Liver (tissue), 8 donors: ENCODE measurements at regions not wholly inside any gene's neighbourhood (a gene's known extent, or its start where the extent isn't known, plus 50 kb on each side); places are given as distances from the start of the nearest gene placed in this dataset.

Experiments used
- DNase-seq: peaks from one replicate; pipeline ENCODE4 v3.0.0-alpha.2; 2017; ENCODE audit warnings: low spot score
- H3K27ac ChIP-seq, 2 donors: one replicate each; pipeline ENCODE4 v1.7.0; 2013; ENCODE audit warnings: inconsistent platforms in 2 of 2, low read length in 2 of 2, control low read depth in 1 of 2, low read depth in 1 of 2, mild to moderate bottlenecking in 1 of 2
- H3K27me3 ChIP-seq, 4 donors: one replicate each; pipeline versions ENCODE4 v1.6.1 to v1.7.0; 2013; ENCODE audit warnings: low read length in 3 of 4, inconsistent platforms in 1 of 4, mild to moderate bottlenecking in 1 of 4, moderate library complexity in 1 of 4; ENCODE audit not compliant: control insufficient read depth in 4 of 4, insufficient read depth in 4 of 4
- H3K36me3 ChIP-seq, 4 donors: one replicate each; pipeline versions ENCODE4 v1.6.1 to v1.7.0; 2013; ENCODE audit warnings: low read length in 3 of 4, mild to moderate bottlenecking in 3 of 4, low read depth in 1 of 4, moderate library complexity in 1 of 4; ENCODE audit not compliant: control insufficient read depth in 4 of 4, insufficient read depth in 3 of 4
- H3K4me1 ChIP-seq, 4 donors: one replicate each; pipeline versions ENCODE4 v1.6.1 to v1.7.0; 2013; ENCODE audit warnings: low read length in 3 of 4, mild to moderate bottlenecking in 3 of 4, moderate library complexity in 1 of 4; ENCODE audit not compliant: control insufficient read depth in 4 of 4, insufficient read depth in 4 of 4
- H3K4me3 ChIP-seq, 3 donors: one replicate each; pipeline versions ENCODE4 v1.6.1 to v1.7.0; 2013; ENCODE audit warnings: low read length in 3 of 3, control low read depth in 1 of 3, low read depth in 1 of 3, mild to moderate bottlenecking in 1 of 3
- H3K9ac ChIP-seq, 2 donors: one replicate each; pipeline ENCODE4 v1.7.0; 2013; ENCODE audit warnings: low read length in 2 of 2, mild to moderate bottlenecking in 2 of 2, moderate library complexity in 2 of 2, control low read depth in 1 of 2, low read depth in 1 of 2
- H3K9me3 ChIP-seq, 4 donors: one replicate each; pipeline versions ENCODE4 v1.6.1 to v1.7.0; 2013; ENCODE audit warnings: low read length in 3 of 4; ENCODE audit not compliant: control insufficient read depth in 4 of 4
- EGR1 ChIP-seq, 2 donors: IDR thresholded peaks; 2 replicates each; pipeline ENCODE4 v1.6.1; 2016 to 2018; ENCODE audit warnings: antibody characterized with exemption in 2 of 2, low read depth in 2 of 2
- FOXA1 ChIP-seq: IDR thresholded peaks from 2 replicates; pipeline ENCODE4 v1.6.1; 2016; ENCODE audit warnings: antibody characterized with exemption
- FOXA2 ChIP-seq: IDR thresholded peaks from 2 replicates; pipeline ENCODE4 v1.6.1; 2016; ENCODE audit warnings: antibody characterized with exemption
- GABPA ChIP-seq, 2 donors: IDR thresholded peaks in 1 of 2; conservative IDR thresholded peaks in 1 of 2; 2 replicates each; pipeline ENCODE4 v1.6.1; 2016; ENCODE audit warnings: antibody characterized with exemption in 2 of 2, mild to moderate bottlenecking in 1 of 2, moderate library complexity in 1 of 2
- HNF4A ChIP-seq, 2 donors: conservative IDR thresholded peaks; 2 replicates each; pipeline ENCODE4 v1.6.1; 2016; ENCODE audit warnings: antibody characterized with exemption in 2 of 2, mild to moderate bottlenecking in 2 of 2
- NR2F2 ChIP-seq: IDR thresholded peaks from 2 replicates; pipeline ENCODE4 v1.6.1; 2016; ENCODE audit warnings: antibody characterized with exemption
- RAD21 ChIP-seq, 2 donors: IDR thresholded peaks; 2 replicates each; pipeline ENCODE4 v1.6.1; 2016; ENCODE audit warnings: antibody characterized with exemption in 2 of 2, mild to moderate bottlenecking in 2 of 2
- RXRA ChIP-seq, 2 donors: IDR thresholded peaks; 2 replicates each; pipeline ENCODE4 v1.6.1; 2017 to 2018; ENCODE audit warnings: antibody characterized with exemption in 2 of 2, mild to moderate bottlenecking in 1 of 2
- SP1 ChIP-seq: IDR thresholded peaks from 2 replicates; pipeline ENCODE4 v1.6.1; 2018; ENCODE audit warnings: antibody characterized with exemption, mild to moderate bottlenecking
- TAF1 ChIP-seq: conservative IDR thresholded peaks from 2 replicates; pipeline ENCODE4 v1.6.1; 2016; ENCODE audit warnings: antibody characterized with exemption, mild to moderate bottlenecking
- YY1 ChIP-seq: IDR thresholded peaks from 2 replicates; pipeline ENCODE4 v1.6.1; 2016; ENCODE audit warnings: antibody characterized with exemption, mild to moderate bottlenecking
- WGBS: extraction: QIAGEN DNeasy Blood & Tissue Kit; methylation state at CpG from one replicate; pipeline ENCODE4 v1.1.7; 2013; 5-methylcytosine and 5-hydroxymethylcytosine counted together
- TF ChIP-seq, protein P1 (sequence below): fragments of 150-350 bp; IDR thresholded peaks from 2 replicates; pipeline ENCODE4 v1.5.1; 2017; ENCODE audit warnings: improper control_type of control experiment, low read depth, low read length; ENCODE audit not compliant: missing input control
- TF ChIP-seq, protein P2 (sequence below): IDR thresholded peaks from 2 replicates; pipeline ENCODE4 v1.6.1; 2016; ENCODE audit warnings: antibody characterized with exemption, mild to moderate bottlenecking
- TF ChIP-seq, protein P3 (sequence below): IDR thresholded peaks from 2 replicates; pipeline ENCODE4 v1.6.1; 2016; ENCODE audit warnings: antibody characterized with exemption
- TF ChIP-seq, protein P4 (sequence below): IDR thresholded peaks from 2 replicates; pipeline ENCODE4 v1.6.1; 2016; ENCODE audit warnings: antibody characterized with exemption
- donor health status: healthy.
- donor health status: healthy.
- donor health status: healthy.
- donor health status: healthy.
- donor health status: healthy.

DNA sequence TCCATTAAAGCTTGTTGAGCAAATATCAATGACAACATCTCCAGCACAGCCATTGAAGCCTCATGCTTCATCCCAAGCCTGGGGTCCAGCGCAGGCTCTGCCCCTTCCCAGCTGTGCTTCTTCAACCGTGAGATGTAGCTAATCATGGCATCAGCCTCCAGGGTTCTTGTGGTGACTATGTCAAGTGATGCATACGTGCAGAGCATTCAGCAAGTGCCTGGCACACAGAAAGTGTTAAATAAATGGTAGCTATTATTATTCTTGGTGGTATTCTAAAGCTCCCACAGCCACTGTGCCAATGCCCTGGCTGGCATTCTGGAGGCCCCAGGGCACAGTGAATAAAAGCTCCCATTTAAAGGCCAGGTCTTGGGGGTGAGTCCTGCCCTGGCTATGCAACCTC is 146.6 kb downstream of the WDR11 start (continued):
- TF ChIP-seq, protein P1, sequence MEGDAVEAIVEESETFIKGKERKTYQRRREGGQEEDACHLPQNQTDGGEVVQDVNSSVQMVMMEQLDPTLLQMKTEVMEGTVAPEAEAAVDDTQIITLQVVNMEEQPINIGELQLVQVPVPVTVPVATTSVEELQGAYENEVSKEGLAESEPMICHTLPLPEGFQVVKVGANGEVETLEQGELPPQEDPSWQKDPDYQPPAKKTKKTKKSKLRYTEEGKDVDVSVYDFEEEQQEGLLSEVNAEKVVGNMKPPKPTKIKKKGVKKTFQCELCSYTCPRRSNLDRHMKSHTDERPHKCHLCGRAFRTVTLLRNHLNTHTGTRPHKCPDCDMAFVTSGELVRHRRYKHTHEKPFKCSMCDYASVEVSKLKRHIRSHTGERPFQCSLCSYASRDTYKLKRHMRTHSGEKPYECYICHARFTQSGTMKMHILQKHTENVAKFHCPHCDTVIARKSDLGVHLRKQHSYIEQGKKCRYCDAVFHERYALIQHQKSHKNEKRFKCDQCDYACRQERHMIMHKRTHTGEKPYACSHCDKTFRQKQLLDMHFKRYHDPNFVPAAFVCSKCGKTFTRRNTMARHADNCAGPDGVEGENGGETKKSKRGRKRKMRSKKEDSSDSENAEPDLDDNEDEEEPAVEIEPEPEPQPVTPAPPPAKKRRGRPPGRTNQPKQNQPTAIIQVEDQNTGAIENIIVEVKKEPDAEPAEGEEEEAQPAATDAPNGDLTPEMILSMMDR = no peak
- TF ChIP-seq FOXA2 = no peak
- TF ChIP-seq NR2F2 = no peak
- TF ChIP-seq HNF4A (conservative IDR thresholded peaks at IDR 0.05) = no peak
- no peak for TF ChIP-seq RXRA (IDR thresholded peaks at IDR 0.05)
- TF ChIP-seq FOXA1 = no peak
- no peak for TF ChIP-seq EGR1 (IDR thresholded peaks at IDR 0.05; ENCODE audit: low read depth in 2 of 2)
- TF ChIP-seq SP1 = no peak

DNA sequence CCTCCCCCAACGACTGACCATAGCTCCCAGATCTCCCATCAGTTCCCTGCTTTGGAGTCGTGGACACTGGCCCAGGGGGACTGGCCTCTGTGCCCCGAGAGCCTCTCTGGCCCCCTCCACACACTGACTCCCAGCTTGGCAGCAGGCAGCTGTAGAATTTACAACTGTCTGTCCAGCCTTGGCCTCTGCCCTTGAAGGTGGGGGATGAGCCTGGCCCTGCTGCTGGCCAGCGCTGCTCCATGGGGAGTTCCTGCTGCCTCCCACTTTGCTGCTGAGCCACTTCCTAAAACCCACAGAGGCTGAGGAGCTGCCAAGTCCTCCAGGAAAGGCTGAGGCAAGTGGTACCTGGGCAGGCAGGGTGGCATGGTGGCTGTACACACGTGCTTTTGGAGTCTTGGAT is 147.1 kb downstream of the WDR11 start:
- 65% methylated on average over 5 of the region's 5 CpGs for WGBS
- no peaks in the 10 kb centered on the region for H3K36me3 ChIP-seq
- DNase-seq = no peak
- peaks cover 0 to 8% (median 2%) of the 10 kb centered on the region in 4 donors for H3K9me3 ChIP-seq
- H3K4me3 ChIP-seq = no peak overlapping the region
- peaks cover 0 to 2% (median 0%) of the 10 kb centered on the region in 4 donors for H3K27me3 ChIP-seq
- H3K4me1 ChIP-seq = no peaks in the 10 kb centered on the region
- TF ChIP-seq, protein P1 = no peak
- TF ChIP-seq YY1 = no peak
- TF ChIP-seq, protein P2, sequence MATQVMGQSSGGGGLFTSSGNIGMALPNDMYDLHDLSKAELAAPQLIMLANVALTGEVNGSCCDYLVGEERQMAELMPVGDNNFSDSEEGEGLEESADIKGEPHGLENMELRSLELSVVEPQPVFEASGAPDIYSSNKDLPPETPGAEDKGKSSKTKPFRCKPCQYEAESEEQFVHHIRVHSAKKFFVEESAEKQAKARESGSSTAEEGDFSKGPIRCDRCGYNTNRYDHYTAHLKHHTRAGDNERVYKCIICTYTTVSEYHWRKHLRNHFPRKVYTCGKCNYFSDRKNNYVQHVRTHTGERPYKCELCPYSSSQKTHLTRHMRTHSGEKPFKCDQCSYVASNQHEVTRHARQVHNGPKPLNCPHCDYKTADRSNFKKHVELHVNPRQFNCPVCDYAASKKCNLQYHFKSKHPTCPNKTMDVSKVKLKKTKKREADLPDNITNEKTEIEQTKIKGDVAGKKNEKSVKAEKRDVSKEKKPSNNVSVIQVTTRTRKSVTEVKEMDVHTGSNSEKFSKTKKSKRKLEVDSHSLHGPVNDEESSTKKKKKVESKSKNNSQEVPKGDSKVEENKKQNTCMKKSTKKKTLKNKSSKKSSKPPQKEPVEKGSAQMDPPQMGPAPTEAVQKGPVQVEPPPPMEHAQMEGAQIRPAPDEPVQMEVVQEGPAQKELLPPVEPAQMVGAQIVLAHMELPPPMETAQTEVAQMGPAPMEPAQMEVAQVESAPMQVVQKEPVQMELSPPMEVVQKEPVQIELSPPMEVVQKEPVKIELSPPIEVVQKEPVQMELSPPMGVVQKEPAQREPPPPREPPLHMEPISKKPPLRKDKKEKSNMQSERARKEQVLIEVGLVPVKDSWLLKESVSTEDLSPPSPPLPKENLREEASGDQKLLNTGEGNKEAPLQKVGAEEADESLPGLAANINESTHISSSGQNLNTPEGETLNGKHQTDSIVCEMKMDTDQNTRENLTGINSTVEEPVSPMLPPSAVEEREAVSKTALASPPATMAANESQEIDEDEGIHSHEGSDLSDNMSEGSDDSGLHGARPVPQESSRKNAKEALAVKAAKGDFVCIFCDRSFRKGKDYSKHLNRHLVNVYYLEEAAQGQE = no peak
- no peak for TF ChIP-seq RXRA (IDR thresholded peaks at IDR 0.05)
- TF ChIP-seq HNF4A (conservative IDR thresholded peaks at IDR 0.05) = no peak
- TF ChIP-seq FOXA2 = no peak
- no peak for TF ChIP-seq NR2F2
- TF ChIP-seq, protein P3, sequence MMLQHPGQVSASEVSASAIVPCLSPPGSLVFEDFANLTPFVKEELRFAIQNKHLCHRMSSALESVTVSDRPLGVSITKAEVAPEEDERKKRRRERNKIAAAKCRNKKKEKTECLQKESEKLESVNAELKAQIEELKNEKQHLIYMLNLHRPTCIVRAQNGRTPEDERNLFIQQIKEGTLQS = no peak
- TF ChIP-seq RAD21 (IDR thresholded peaks at IDR 0.05) = no peak
- no peak for TF ChIP-seq TAF1
- TF ChIP-seq FOXA1 = no peak
- TF ChIP-seq EGR1 (IDR thresholded peaks at IDR 0.05; ENCODE audit: low read depth in 2 of 2) = no peak
- no peak for TF ChIP-seq GABPA (IDR thresholded peaks at IDR 0.05 in 1 of 2, conservative IDR thresholded peaks at IDR 0.05 in 1 of 2)
- TF ChIP-seq, protein P4, sequence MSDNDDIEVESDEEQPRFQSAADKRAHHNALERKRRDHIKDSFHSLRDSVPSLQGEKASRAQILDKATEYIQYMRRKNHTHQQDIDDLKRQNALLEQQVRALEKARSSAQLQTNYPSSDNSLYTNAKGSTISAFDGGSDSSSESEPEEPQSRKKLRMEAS = no peak
- H3K9ac ChIP-seq = no peak overlapping the region
- H3K27ac ChIP-seq = no peak overlapping the region
